ENCODE measurements at regions not wholly inside any gene's neighbourhood (a gene's known extent, or its start where the extent isn't known, plus 50 kb on each side); places are given as distances from the start of the nearest gene placed in this dataset.

DNA sequence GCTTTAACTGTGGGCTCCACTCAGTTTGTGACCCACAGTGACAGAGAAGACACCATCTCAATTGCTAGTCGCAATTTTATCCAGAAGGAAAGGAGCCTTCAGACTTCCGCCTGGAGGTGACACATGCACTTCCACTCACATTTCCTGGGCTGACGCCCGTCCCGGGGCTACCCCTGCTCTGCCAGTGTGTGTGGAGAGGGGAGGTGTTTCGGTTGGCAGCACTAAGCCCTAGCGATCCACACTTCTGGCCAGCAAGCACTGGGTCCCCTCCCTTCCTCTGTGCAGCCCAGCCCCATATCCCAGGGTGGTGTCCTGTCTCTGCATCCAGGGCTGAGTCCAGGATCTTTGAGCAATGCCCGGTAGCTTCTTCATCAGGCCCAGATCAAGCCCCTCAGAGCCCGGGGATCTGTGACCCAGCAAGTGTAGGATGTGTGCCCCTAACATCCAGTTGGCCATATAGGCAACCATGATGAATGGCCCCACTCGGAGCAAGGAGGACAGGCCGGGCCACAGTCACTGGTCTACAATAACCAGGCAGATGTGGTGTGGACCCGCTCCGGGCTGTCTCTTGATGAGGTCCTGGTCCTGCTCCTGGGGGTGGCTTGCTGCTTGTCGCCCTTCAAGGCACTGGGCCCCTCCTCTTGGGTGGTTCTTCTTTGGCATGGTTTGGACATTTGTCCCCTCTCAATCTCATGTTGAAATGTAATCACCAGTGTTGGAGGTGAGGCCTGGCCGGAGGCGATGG, 141.9 kb upstream of the SPACA7 start:
- no peak for DNase-seq
- intact Hi-C loops (cut with micrococcal nuclease): no loop called here
- no peak for ATAC-seq

DNA sequence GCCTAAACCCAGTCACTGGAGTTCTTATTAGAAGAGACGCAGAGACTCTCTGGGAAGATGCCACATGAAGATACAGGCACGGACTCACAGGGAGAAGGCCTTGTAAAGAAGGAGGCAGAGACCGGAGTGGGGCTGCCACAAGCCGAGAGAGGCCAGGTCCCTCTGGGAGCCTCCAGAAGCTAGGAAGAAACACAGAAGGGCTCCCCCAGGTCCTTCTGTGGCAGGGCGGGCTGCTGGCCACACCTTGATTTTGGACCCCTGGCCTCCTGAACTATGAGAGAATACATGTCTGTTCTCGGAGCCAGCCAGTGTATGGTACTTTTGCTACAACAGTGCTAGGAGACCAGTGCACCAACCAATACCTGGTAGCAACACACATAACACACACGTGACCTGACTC, 140.1 kb upstream of the SPACA7 start:
- intact Hi-C loops (cut with micrococcal nuclease): no loop called here
- DNase-seq: no peak
- ATAC-seq: no peak

DNA sequence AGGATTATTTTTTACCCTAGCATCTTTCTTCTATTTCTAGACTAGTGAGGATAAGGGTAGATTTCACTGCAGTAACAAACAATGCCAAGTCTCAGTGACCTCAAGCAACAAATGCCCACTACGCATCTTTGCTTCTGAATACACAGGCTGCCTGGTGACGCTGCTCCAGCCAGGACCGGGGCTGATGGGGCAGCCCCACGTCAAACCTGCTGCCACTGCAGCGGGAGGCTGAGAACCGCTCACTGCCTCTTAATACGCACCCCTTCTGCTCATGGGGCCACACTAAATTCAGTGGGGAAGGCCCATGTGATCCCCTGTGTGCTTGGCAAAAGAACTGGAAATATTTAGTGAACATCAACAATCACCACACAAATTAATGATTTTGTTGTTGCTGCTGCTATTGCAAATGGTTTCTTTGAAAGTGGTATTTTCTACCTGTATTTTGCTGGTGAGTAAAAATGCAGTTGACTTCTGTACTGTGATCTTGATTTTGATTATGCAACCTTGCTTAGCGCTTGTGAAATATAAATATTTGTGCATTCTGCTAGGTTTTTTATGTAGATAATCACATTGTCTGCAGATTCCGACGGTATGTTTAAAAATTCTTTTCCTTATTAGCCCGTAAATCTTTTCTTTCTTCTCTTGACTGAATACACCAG, 139.5 kb upstream of the SPACA7 start:
- intact Hi-C loops (cut with micrococcal nuclease): no loop called here
- ATAC-seq (no peak), DNase-seq (no peak)

DNA sequence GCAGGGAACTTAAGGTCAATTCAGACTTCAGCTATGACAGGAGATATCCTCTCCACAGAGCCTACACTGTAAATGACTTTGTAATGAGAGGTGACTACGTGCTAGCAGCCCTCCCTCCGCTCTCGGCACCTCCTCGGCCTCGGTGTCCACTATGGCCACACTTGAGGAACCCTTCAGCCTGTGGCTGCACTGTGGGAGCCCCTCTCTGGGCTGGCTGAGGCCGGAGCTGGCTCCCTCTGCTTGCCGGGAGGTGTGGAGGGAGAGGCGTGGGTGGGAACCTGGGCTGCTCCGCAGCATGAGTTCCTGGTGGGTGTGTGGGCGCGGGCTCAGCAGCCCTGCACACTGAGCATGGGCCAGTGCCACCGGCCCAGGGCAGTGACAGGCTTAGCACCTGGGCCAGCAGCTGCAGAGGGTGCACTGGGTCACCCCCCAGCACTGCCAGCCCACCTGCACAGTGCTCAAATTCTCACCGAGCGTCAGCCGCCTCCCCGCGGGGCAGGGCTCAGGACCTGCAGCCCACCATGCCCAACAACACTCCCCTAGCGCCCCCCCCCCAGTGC, 137.6 kb upstream of the SPACA7 start:
- DNase-seq (no peak), ATAC-seq (no peak)
- intact Hi-C loops (cut with micrococcal nuclease): no loop called here

DNA sequence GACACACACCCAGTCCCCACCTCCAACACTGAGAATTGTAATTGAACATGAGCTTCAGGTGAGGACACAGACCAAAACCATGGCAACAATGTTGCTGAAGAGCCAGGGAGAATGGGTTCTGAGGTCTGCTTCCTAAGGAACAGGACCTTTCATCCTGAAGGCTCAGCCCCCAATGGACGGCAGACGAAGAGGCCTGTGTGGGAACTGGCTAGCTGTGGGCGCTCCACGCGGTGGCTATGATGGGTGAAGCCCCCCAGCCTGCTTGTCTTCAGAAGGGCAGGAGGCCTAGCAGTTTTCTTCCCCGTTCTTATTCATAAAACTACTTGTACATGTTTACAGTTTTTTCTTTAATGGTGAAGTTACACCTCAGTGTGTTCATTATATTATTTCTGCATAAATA, 136.1 kb upstream of the SPACA7 start:
- intact Hi-C loops (cut with micrococcal nuclease): no loop called here
- DNase-seq (no peak), ATAC-seq (no peak)

DNA sequence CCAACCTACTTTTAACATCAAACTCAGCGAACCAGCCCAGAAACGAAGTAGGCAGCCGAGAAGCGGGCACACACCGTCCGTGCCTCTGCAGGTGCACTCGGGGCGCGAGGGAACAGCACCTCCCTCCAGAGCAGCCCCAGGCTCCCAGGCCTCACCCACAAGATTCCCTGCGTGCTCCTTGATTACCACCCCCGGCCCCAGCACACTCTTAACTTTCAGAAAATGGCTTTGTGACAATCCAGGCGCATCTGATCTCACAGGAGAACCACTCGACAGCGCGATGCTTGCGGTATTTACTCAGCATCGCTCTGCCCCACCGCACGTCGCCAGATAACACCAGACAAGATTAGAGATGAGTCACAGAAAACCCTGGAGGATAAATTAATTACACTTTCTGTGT, 134.9 kb upstream of the SPACA7 start:
- ATAC-seq: no peak
- no peak for DNase-seq
- intact Hi-C loops (cut with micrococcal nuclease): no loop called here

DNA sequence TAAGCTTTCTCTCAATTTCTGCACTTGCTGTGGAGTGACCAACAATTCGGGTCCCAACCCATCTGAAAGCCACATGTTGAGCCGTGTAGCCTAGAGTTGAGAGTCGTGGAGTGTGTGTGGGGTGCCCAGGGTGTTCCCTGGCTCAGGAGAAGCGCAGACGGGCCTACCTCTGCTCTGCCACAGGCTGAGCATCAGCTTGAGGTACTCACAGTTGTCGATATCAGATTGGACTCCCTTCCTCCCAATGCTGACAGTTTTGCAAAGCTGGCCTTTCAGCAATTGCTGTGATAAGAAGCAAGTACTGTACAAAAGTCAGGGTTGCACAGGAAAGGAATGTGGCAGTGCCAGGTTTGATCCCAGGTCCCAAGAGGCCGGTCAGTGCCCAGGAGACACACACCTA, 133.4 kb upstream of the SPACA7 start:
- no peak for DNase-seq
- no peak for ATAC-seq
- intact Hi-C loops (cut with micrococcal nuclease): no loop called here

DNA sequence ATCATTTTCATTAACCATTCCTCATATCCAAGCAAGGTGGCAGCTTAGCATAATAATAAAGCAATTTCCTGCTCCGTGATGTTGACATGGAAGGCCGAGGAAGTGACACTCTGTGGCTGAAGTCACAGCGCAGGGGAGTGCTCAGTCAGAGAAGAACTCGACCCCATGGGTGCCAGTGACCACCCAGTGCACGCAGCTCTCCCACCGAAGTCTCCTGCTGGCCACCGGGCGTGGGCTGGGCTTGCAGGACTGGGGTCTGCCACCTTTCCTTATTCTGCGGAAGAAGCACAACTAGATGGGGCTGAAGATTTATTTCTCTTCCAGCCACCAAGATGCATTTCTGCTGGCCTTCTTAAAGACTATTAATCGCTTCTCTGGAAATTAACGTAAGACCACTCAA, 132.1 kb upstream of the SPACA7 start:
- ATAC-seq: no peak
- intact Hi-C loops (cut with micrococcal nuclease): no loop called here
- no peak for DNase-seq

DNA sequence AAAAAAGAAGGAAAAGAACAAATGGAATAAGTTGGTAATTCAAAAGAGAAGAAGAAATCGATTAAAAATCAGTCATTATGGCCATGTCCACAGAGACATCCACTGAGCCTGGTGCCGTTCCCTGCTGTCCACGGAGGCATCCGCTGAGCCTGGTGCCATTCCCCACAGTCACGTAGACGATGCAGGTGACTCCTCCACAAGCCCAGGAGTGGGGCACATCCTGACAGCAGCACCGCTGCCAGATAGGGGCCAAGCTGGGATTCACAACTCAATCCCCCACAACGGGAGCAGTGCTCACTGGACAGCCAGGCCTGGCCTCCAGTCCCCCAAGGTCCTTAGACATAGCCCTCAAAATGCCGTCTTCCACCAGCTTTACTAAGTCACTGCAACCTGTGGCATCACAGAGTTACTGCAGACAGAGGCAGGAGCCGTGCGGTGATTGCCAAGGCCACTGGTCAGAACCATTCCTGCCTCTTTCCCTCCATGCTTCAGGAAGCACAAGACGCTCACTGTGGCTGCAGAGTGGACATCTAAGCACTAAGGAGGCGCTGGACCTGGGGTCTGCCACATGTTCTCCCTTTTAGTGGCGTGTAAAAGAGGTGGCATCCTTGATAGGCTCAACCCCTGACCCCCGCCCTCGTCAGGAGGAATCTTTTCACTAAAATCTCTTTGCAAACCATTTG, 131.5 kb upstream of the SPACA7 start:
- intact Hi-C loops (cut with micrococcal nuclease): no loop called here
- DNase-seq (no peak), ATAC-seq (no peak)

DNA sequence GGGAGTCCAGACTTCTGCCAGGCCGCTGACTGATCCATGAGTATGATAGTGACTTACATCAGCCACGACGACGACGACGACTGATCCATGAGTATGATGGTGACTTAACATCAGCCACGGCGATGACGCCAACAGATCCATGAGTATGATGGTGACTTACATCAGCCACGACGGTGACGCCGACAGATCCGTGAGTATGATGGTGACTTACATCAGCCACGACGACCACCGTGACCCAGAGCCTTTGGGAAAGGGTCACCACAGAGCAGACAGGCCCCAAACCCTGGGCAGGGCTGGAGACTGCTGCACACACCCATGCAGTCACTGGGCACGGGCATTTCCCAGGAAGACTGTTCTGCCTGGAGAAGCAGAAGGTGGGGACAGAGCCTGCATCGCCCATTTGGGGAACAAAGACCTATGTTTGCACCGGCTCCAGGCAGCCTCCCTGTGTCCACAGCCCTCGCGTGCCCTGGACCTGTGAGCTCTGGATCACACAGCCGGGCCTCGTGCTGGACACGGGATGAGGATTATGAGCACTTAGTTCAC, 130.9 kb upstream of the SPACA7 start:
- intact Hi-C loops (cut with micrococcal nuclease): no loop called here
- ATAC-seq (no peak), DNase-seq (no peak)

DNA sequence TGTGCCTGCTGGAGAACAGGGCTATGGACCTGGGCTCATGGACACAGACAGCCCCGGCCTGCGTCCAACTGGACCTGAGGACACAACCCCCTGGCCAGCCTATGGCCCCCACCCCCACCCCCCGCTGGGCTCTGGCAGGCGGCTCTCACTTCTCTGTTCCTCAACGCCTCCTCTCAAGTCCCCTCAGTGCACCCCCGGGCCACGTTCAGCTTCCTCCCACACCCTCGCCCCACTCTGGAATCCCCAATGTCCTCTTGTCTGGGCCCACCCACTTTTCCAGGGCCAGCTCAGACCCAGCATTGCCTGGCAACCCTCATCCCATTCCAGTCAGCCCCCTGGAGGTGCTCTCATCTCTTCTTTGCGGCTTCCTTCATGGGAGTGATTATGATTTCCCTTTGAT, 130.2 kb upstream of the SPACA7 start:
- intact Hi-C loops (cut with micrococcal nuclease): no loop called here
- no peak for DNase-seq
- no peak for ATAC-seq

DNA sequence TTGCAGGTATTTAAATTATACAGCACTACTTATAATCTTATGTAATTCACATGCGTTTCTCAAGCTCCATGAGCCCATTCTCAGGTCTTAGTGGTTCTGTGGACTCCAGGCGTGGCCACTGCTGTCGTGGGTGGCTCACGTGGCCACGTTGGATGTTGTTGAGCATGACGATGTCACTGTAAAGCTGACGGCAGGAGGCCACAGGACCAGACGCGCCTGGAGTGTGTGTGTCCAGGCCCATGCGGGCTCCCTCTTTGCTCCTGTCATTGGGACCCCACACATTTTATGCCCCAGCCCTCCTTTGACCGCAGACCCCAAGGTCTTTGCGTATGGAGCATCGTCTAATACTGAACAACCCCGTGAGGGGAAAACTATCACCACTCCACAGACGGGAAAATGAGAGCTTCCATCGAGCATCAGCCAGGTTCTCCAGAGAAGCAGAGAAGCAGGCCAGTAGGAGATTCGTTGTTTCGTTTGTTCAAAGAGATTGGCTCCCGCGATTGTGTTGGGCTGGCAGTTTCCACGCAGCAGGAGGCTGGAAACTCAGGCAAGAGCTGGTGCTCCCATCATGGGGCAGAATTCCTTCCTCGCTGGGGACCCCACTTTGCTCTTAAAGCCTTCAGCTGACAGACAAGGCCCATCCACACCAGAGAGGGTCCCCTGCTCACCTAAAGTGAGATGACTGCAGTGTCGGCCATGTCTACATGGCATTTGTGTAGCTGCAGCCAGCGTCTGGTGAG, 129.3 kb upstream of the SPACA7 start:
- intact Hi-C loops (cut with micrococcal nuclease): no loop called here
- DNase-seq: no peak
- no peak for ATAC-seq

DNA sequence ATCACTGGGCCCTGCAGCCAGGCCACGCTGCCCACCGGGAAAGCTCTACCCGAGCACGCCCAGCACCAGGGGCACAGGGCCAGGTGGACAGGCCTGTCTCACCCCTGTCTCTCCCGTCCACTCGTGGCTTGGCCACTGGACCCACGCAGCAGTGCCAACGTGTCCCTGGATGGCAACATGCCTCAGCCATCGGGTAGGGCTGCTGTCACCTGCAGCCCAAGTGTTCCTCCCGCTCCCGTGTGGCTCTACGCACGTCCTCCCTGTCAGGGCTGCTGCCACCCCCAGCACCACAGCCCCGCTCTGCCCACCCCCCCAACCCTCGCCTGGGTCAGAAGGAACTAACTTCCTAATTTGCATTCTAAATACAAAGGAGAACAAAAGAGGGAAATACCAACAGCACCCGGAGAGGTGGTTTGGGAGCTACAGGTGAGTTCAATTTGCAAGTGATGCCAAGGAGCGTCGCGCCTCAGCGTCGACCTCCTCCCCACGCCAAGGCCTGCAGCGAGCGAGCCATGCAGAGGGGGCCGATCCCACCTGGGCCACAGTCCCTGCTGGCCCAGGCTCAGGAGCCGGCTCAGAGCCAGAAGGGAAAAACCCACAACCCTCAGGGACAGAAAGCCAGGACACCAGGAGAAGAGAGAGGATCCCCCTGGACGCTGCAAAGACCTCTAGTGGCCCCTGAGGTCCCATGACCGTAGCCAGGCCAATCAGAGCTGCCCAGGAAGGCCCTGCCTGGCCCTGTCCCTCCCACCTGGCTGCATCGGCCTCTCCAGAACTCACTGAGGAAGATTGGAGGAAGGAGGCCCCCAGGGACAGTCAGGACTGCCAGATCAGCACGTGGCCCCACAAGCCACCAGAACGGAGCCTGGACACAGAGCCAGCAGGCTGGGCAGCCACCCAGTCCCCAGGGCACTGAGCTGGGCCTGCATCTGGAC, 128.4 kb upstream of the SPACA7 start:
- ATAC-seq: no peak
- intact Hi-C loops (cut with micrococcal nuclease): no loop called here
- DNase-seq: no peak

DNA sequence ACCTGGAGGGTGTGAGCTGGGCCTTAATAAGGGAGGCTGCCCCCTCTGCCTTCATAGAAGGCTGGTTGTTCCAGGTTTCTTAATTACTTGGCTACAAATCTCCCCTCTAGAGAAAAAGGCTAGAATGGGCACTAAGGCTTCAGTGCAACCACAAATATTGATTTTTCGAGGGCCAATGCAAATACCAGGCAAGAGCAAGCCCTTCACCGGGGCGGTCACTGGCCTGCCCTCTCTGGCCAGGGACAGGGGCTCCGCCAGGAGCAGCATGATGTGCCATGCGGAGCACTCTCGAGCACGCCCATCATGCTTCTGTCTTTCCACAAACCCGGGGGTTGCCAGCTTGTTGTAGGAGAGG, 127.8 kb upstream of the SPACA7 start:
- no peak for ATAC-seq
- DNase-seq: no peak
- intact Hi-C loops (cut with micrococcal nuclease): no loop called here

DNA sequence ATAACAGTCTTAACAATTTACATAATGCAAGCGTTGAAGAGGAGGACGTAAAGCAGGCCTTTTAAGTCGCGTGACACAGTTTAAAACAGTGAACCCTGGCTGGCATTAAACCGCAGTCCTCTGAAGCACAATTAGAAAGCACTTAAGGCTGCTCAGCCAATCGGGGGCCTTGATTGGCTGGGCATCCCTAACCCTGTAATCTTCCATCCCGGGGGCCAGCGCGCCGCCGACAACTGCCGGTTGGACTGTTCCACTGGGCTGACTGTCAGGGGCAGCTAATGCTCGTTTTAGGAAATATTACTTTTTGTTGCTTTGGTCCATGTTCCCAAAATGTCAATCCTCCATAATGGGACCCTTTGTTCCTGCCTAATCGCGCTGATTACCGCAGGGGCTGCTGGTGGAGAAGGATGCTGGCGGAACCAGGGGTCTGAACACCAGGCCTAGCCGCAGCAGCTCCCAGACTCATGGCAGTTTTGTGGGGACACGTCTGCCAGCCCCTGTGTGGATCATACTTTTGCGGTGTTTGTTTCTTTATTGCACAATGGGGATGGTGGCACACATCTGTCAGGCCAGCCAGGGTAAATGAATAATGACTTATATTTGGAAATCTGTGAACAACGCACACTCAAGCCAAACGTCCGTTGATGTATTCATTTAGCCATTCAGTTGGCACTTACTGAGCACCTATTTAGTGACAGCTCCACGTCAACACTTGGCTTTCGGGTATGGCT, 127.1 kb upstream of the SPACA7 start:
- DNase-seq (no peak), ATAC-seq (no peak)
- intact Hi-C loops (cut with micrococcal nuclease): no loop called here

DNA sequence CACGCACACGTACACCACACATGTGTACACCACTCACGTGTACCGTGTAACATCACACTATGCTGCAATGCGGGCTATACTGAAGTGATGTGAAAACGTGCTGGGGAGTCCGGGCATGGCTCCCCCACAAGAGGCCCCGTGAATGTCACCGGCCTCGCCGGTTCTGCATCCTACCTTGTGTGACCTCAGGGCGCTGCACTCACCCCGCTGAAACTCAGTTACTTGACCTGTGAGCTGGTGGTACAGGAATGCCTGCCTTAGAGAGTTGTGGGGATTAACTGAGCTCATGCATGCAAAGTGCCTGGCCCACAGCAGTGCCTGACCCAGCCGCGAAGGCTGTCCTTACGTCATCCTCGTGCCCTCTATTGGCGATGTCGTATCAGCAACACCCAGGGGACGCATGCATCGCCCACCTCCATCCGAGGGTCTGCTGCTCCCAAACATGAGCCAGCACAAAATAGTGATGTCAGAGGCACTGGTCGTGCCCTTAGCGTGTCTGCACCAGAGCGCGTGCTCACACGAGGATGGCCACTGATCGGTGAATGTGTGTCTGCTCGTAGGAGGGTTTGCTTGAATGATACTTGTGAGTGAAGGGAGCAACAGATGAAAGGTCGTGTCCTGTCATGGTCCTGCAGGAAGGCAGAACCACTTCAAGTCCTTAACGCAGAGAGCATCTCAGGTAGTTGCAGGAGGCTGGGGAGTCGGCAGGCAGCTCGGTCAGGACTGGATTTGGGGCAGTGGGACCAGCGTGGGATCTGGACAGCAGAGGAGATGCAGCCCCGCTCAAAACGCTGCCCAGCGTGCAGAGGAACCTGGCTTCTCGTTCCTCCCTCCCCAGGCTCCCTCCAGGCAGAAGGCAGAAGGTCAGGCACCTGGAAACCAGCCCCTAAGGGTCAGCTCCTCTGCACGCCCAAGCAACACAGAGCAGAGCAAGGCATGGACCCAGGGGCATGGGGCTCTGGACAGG, 126.2 kb upstream of the SPACA7 start:
- intact Hi-C loops (cut with micrococcal nuclease): no loop called here
- no peak for ATAC-seq
- no peak for DNase-seq

Data from left ventricle myocardium superior (tissue), 1 donor.